GM21390 (cell line): ENCODE measurements at regions not wholly inside any gene's neighbourhood (a gene's known extent, or its start where the extent isn't known, plus 50 kb on each side); places are given as distances from the start of the nearest gene placed in this dataset.

Experiments
- ATAC-seq: cut with Tn5 transposase; IDR thresholded peaks from one replicate; pipeline ENCODE4 v1.9.1; 2021; ENCODE audit not compliant: unreplicated experiment

DNA sequence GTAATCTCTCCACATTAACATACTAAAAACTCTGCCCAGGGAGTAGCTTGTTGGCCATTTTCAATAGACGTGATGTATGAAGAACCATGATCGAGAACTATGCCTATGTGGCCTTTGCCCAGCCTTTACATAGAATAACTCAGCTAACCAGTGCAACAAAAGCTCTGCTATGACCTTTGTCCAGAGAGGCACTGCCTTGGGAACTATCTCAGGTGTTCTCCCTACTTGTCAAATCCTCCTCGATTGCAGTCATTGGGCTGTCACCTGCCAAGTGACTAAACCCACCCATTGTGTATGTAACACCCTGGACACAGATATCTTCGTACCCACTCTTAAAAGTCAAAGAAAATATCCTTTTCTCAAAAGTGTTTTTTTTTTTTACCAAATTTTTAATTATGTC, 610.3 kb upstream of the GALNTL6 start:
- no peak for ATAC-seq

DNA sequence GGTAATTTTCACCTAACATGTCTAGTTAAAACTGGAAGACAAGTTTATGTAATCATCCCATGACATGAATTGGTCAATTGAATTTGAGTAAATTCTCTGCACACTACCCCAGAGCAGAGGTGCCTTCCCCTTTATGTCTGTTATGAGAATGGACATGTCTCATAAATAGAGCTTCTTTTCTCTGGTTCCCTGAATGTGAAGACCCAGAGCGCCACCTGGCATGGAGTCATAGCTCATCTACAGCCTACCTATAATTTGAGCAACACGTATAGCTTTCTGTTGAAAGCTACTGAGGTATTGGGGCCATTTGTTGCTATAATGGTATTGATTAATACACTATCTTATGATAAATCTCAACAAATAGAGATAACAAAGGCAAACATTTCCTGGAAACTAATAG, 626.5 kb upstream of the GALNTL6 start:
- no peak for ATAC-seq

DNA sequence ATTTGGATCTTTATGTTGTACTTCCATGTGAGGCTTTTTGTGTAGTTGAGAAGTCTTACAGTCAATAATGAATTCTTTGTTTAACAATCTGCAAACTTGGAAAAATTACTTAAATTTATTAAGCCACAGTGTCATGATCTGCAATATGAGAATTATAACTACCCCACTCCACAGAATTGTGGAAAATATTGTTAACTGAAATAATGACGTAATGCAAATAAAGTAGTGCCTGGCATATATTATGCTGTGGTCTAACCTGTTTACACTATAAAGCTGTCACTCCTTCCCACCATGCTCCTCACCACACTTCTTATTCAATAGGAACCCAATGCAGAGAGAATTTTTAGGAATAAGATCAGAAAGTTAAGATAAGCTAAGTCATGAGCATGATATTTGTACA, 632.1 kb upstream of the GALNTL6 start:
- ATAC-seq, result no peak

DNA sequence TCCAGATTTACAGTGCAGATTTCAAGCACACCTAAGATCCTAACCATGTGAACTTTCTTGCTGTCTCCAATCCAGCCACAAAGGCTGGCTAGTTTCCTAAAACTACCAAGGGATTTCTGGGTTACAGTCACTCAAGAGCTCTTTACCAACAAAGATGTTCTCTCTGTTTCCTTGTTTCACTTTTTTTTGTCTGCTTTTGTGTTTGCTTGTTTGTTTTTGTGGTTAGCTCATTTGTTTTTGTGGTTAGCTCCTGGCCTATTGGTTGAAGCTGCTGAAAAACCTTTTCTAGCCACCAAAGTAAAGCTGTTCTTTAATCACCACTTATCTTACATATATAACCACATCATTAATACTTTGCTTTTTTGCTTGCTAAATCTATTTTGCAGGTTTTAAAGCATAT, 642.5 kb upstream of the GALNTL6 start:
- no peak for ATAC-seq

DNA sequence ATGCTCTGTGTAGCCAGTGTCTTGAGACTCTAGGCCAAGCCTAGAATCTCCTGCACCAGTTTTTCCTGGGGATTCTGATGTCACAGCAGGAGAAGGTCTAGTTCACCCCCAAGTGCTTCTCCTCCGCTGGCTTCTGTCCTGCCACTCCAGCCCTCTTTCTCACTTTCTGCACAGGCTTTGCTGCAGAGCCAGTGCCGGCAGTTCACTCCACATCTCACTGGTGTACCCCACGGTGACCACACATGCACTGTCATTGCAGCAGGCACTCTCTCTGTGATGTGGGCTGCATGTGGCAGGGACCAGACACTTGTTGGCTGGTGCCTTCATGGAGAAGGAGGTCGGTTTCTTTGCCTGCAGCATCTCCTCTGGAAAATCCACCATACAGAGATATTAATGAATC, 643.8 kb upstream of the GALNTL6 start:
- ATAC-seq, result no peak

DNA sequence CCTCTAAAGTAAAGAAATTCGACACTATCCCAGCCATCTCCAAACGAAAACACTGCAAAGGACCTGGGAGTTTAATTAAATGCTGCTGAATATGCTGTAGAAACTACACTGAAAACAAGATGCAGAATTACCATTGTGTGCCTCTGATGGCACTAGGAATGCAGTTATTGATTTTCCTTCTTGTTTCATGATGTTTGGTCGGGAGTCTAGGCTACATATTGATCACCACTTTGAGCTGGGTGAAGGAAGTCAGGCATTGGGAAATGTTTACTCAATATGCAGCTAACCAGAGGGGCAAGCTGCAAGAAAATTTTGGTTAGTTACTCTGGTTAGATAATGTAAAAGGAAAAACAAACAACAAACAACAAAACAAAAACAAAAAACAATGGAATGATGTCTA, 650.7 kb upstream of the GALNTL6 start:
- ATAC-seq, result no peak

DNA sequence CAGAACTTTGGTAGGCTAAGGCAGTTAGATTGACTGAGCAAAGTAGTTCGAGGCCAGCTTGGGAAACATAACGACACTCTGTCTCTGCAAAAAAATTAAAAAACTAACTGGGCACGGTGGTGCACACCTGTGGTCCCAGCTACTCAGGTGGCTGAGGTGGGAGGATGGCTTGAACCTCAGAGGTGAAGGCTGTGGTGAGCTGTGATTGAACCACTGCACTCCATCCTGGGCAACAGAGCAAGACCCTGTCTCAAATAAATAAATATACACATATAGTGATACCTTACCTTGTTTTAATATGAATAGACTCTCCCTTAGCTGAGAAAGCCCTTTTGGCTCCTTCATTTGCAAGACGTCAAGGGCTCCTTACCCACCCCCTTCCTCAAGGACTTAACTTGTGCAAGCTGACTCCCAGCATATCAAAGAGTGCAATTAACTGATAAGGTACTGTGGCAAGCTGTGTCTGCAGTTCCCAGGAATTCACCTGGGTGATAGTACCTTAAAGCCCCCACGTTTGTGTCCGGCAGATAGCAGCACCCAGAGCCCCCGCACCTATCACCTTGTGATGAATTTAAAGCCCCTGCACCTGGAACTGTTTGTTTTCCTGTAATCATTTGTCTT, 655.6 kb upstream of the GALNTL6 start:
- ATAC-seq, result no peak

DNA sequence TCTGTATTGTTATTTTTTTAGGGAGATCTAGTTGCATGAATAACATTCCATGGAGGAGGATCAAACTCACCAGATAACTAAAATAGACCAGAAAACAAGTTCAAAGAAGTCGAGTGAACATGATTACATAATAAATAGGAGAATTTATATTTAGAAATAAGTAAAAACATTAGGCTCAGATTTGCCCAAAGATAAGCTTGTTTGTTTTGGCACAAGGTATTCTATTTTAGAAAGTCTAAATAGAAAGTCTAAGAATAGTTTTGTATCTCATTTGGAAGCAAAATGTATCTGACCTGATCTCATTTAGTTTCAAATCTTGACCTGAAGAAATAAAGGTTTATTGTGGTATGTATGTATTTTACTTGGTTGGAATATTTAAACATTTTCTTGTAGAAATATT, 670.6 kb upstream of the GALNTL6 start:
- ATAC-seq, result no peak

DNA sequence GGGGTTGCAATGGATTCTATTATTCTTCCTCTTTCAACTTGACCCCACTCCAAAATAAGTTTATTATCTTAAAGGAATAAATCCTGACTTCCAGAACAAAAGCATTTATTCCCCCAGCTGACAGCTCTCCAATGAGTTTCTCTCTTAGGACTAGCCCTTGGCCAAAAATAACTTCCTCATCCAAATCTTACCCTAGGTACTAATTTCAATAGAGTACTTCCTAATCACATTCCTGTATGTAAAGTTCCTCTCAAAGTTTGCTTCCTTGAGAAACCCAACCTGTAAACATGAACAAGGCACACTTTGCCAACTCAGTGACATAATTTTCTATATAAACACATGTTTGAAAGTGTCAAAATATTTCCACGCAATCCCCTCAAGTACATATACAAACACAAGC, 671.2 kb upstream of the GALNTL6 start:
- ATAC-seq, result no peak

DNA sequence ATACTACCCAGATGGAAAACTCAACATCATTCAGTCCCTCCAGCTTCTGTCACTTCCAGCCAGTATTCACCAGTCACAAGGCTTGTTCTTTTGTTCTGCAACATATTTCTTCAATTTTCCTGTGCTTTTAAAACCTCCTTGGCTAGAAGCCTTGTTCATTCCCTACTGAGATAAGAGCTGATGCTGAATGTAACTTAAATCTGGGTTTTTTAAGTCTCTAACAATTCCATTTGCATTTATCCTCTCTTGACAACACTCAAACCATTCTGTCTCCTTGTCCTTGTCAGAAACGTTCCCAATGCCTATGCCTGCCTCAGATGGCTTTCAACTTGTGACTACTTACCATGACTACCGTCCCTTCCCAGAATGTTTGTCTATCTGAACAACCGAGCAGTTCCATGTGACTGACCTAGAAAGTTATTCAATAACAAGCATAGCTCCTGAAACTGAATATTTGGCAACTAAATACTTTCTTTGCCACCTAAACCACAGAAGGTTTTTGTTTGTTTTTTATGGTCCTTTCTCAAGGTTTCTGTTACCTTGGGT, 682.9 kb upstream of the GALNTL6 start:
- no peak for ATAC-seq

DNA sequence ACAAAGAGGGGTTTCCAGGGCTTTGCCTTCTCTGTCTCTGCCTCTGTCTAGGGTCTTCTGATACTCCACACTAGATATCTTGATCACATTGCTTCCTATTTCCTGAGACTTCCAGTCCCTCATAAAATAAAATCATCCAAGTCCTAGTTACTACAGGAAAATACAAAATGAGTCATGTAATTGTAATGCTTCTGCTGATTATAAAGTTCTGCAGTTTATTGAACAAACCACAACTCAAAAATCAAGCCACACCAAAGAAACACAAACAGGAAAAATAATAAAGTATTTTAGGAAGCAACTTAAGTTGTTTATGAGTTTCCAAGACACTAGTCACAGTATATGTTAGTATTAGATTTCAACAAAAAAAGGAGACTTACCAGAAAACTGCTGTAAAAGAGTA, 695.1 kb upstream of the GALNTL6 start:
- ATAC-seq, result no peak

DNA sequence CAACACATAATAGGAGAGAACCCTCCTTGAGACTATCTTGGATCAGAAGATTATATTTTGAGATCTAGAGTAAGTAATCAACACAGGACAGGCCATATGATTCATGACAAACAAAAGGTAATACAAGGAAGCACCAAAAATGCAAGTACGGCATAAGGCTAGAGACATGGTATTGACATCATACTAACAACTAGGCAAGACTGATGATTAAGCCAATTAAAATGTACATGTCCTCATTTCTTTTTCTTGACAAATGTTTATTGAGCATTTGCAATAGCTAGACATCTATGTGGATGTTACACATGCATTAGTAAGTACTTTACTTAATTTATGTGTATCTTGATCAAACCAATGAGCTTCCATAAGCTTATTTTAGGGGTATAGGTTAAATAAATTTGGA, 695.7 kb upstream of the GALNTL6 start:
- no peak for ATAC-seq

DNA sequence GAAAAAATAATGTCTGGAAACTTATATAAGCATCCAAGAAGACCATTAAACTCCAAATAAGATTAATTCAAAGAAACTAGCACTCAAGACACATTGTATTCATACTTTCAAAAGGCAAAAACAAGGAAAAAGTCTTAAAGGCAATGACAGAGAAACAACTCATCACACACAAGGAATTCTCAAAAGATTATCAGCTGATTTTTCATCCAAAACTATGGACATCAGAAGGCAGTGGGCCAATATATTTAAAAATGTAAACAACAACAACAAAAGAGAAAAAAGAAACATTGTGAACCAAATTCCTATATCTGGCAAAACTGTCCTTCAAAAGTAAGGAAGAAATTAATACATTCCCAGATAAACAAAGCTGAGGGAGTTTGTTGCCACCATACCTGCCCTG, 711.4 kb upstream of the GALNTL6 start:
- no peak for ATAC-seq

DNA sequence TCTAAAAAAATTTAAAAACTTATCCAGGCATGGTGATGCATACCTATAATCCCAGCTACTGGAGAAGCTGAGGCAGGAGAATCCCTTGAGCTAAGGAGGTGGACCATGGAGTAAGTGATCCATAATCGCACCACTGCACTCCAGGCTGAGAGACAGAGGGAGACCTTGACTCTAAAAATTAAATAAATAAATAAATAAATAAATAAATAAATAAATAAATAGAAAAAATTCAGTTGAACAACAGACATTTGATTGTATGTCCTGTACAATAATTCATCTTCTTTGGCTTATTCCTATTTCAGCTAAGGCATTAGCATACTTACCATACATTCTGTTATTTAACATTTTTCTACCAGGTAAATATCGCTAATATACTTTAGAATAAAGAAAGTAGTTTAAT, 726.1 kb upstream of the GALNTL6 start:
- no peak for ATAC-seq

DNA sequence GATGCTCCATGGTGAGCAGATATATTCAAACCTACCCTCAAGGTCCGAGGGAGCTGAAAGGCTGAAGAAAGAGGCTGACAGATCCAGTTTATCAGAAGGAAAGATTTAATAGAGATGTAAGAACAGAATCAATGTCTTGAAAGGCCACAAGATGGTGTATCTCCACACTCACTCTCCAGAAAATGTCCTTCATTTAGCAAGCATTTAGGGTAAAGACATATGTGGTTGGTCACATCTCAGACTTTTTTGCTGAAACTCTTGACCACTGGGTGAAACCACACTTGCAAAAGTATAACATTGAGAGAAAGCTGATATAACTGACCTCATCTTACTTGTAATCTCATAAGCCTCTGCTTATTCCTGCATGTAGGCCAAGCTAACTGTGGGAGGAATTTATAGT, 745.8 kb upstream of the GALNTL6 start:
- ATAC-seq, result no peak

DNA sequence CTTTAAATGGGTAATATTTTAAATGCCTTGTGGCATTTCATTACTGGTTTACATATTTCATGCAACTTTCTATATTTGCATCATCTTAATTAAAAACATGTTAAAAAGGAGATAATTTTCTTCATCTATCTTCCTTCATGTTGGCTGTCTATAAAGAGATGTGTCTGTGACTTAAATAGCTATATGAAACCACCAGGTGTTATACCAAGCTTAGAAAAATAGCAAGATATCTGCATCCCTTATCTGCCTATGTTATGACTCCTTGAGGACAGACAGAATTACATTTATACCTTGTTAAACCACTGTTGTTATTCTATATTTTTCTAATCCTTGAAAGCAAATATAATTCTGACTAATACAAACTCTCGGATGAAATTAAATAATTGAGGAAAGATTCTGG, 763.8 kb upstream of the GALNTL6 start:
- ATAC-seq, result no peak

DNA sequence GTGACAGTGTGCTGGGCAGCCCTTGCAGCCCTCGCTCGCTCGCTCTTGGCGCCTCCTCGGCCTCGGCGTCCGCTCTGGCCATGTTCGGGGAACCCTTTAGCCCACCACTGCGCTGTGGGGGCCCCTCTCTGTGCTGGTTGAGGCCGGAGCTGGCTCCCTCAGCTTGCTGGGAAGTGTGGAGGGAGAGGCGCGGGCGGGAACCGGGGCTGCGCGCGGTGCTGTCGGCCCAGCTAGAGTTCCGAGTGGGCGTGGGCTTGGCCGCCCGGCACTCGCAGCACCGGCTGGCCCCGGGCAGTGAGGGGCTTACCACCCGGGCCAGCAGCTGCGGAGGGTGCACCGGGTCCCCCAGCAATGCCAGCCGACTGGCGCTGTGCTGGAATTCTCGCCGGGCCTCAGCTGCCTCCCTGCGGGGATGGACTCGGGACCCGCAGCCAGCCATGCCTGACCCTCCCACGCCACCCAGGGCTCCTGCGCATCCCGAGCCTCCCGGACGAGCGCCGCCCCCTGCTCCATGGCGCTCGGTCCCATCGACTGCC, 770.1 kb upstream of the GALNTL6 start:
- ATAC-seq, result no peak

DNA sequence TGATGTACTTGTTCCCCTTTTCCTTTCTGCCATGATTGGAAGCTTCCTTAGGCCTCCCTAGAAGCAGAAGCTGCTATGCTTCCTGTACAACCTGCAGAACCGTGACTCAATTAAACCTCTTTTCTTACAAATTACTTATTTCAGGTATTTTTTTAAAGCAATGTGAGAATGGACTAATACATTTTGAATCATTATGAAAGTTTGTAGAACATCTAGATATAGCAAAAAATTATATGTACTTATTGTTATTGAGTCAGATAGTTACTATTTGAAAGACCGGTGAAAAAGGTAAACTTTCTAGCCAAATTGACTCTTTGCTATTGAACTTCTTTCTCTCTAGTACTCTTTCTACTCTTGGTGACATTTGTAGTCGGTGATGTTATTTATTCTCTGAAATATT, 777.3 kb upstream of the GALNTL6 start:
- no peak for ATAC-seq

DNA sequence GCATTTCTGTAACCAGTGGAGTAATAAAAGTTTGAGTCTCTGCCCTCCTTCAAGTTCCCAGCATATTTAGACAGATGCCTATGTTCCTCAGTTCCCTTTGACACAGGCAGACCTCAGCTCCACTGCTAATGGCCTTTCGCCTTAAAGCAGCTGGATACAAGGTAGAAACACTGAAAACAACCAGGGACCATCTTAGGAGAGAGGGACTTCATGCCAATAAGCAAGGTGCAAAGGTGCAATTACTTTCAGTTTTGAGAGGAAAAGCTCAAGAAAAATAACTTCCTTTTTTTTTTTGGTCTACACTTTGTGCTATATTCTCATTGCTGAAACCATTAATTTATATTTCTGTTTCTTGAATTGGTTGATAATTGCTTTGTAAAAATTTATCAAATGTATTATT, 781.9 kb upstream of the GALNTL6 start:
- ATAC-seq, result no peak

DNA sequence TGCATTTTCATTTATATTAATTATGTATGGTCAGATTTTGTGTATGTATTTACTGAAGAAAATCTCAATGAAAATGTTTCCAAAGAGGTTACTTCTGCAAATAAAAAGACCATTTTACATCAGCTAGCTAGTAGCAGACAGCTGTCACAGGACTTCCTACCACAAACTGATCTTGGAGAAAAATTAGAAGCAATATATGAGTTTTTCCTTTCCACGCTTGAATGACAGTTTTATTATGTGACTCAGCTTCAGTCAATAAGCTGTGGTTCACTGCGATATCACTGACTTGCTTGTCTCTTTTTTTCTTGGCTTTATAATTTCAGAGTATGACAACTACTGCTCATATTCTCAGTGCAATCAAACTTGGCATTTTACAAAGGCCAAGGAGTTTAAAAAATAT, 787.4 kb upstream of the GALNTL6 start:
- ATAC-seq, result no peak

DNA sequence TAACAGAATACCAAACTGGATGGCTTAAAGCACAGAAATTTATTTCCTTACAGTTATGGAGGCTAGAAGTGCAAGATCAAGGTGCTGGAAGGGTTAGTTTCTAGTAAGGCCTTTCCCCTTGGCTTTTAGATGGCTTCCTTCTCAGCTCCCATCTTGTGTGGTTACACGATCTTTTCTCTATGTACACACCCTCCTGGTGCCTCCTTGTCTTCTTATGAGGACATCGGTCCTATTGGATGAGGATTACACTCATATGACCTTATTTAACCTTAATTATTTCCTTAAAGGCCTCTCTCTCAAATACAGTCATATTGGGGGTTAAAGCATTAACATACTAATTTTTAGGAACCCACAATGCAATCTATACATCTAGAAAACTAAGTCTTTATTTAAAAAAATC, 787.9 kb upstream of the GALNTL6 start:
- no peak for ATAC-seq

DNA sequence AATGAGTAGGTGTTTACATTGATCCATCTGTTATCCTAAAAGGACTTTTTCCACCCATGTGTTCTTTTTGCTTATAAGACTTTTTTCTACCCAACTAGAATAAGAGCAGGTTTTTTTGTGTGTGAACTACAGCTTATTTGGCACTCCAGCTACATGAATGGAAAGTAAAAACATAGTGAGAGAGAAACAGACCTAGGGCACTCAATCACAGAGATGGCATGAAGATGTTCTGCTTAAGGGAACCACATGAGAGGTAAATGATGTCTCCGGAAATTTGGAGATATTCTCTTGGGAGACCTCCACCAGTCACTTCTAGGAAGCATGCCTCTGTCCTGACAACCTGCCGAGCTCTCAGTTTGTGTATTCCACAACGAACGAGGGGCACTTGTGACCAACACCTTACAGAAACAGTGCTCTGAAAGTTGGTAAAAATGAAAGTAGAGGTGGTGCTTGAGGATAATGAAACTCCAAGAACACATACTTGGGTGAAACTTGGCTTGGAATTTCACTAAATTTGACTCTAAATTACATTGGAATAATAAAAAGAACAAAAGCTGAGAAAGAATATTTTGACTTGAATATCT, 788.4 kb upstream of the GALNTL6 start:
- no peak for ATAC-seq

DNA sequence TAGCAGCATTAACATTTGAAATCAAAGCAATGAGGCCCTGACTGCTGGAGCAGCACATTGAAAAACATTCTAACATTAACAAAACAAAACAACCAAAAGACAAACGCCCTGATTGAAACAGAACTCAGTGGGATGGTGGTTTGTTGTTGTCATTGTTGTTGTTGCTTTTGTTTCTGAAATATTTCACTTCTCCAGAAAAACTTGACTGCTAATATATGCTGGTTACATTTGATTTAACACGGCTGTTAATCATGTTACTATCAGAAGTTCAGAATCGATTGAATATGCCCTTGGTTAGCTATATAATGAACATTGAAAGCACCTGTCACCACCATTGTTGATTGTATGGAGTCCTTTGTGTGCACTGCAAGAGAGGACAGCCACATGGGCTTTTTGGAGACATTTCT, 790.4 kb upstream of the GALNTL6 start:
- ATAC-seq, result no peak
